GM18909 (cell line): ENCODE measurements at regions not wholly inside any gene's neighbourhood (a gene's known extent, or its start where the extent isn't known, plus 50 kb on each side); places are given as distances from the start of the nearest gene placed in this dataset.
"Not testable (repeated sequence)": the region's sequence is repeated elsewhere in the genome, so short reads cannot be mapped to it uniquely, and the experiment has no call there.

Experiments used
- ATAC-seq: cut with Tn5 transposase; IDR thresholded peaks from one replicate; pipeline ENCODE4 v1.9.1; 2021; ENCODE audit warnings: mild to moderate bottlenecking; ENCODE audit not compliant: unreplicated experiment, poor library complexity

GRCh38 chr1:220475608-220476007 lies 52.3 kb upstream of the MARK1 start:
- ATAC-seq: not testable (repeated sequence)

GRCh38 chr1:220475141-220475540 lies 52.8 kb upstream of the MARK1 start:
- not testable (repeated sequence) for ATAC-seq

- ATAC-seq: no peak
Measured at GRCh38 chr1:220473440-220473839, 54.5 kb upstream of the MARK1 start.

GRCh38 chr1:220462752-220463151 lies 65.2 kb upstream of the MARK1 start:
- no peak for ATAC-seq

- ATAC-seq: no peak
Measured at GRCh38 chr1:220458936-220459335, 69.0 kb upstream of the MARK1 start.

- no peak for ATAC-seq
Measured at GRCh38 chr1:220457957-220458609, 69.9 kb upstream of the MARK1 start.

GRCh38 chr1:220455559-220455958 lies 72.4 kb upstream of the MARK1 start:
- no peak for ATAC-seq

GRCh38 chr1:220454155-220454777 lies 73.7 kb upstream of the MARK1 start:
- no peak for ATAC-seq

GRCh38 chr1:220453371-220453770 lies 74.6 kb upstream of the MARK1 start:
- no peak for ATAC-seq

GRCh38 chr1:220451532-220451931 lies 76.4 kb upstream of the MARK1 start:
- no peak for ATAC-seq

GRCh38 chr1:220450927-220451326 lies 77.0 kb upstream of the MARK1 start:
- ATAC-seq: no peak

- peak; percentile 59 for ATAC-seq
Measured at GRCh38 chr1:220448217-220448616, 79.7 kb upstream of the MARK1 start.

GRCh38 chr1:220444586-220444985 lies 83.3 kb upstream of the MARK1 start:
- not testable (repeated sequence) for ATAC-seq

- no peak for ATAC-seq
Measured at GRCh38 chr1:220441211-220441610, 86.7 kb upstream of the MARK1 start.

- ATAC-seq: no peak
Measured at GRCh38 chr1:220438741-220439140, 89.2 kb upstream of the MARK1 start.

GRCh38 chr1:220432408-220432807 lies 95.5 kb upstream of the MARK1 start:
- no peak for ATAC-seq

- no peak for ATAC-seq
Measured at GRCh38 chr1:220431554-220432239, 96.2 kb upstream of the MARK1 start.

GRCh38 chr1:220430586-220430985 lies 97.3 kb upstream of the MARK1 start:
- no peak for ATAC-seq

GRCh38 chr1:220430059-220430458 lies 97.9 kb upstream of the MARK1 start:
- no peak for ATAC-seq

- no peak for ATAC-seq
Measured at GRCh38 chr1:220426989-220427388, 100.9 kb upstream of the MARK1 start.

GRCh38 chr1:220425852-220426251 lies 102.1 kb upstream of the MARK1 start:
- no peak for ATAC-seq

GRCh38 chr1:220421508-220421907 lies 106.4 kb upstream of the MARK1 start:
- no peak for ATAC-seq
